ENCODE measurements at regions not wholly inside any gene's neighbourhood (a gene's known extent, or its start where the extent isn't known, plus 50 kb on each side); places are given as distances from the start of the nearest gene placed in this dataset.

GRCh38 chr1:214199585-214199984, 81.4 kb upstream of the SMYD2 start:
- no peak overlapping the region for H3K4me2 ChIP-seq (ENCODE audit: extremely low read depth, insufficient read depth, low read length)
- H3K27me3 ChIP-seq (ENCODE audit: control insufficient read depth, insufficient read depth, low read length), result peaks cover 4% of the 10 kb centered on the region
- DNase-seq (ENCODE audit: low read depth in 2 of 2), result no peak
- H3K27ac ChIP-seq (ENCODE audit: insufficient read depth, low read length), result no peak overlapping the region
- no peaks in the 10 kb centered on the region for H4K20me1 ChIP-seq (ENCODE audit: control insufficient read depth, extremely low read depth, insufficient read depth, low read length)
- H3K36me3 ChIP-seq (ENCODE audit: control insufficient read depth, insufficient read depth, low read length), result no peaks in the 10 kb centered on the region
- TF ChIP-seq EZH2 (IDR thresholded peaks at IDR 0.05; ENCODE audit: low read length, missing control alignments), result no peak
- TF ChIP-seq CTCF (conservative IDR thresholded peaks at IDR 0.05 in 1 of 2, IDR thresholded peaks at IDR 0.05 in 1 of 2; ENCODE audit: low read depth in 1 of 2, low read length in 2 of 2), result no peak
- no peaks in the 10 kb centered on the region for H3K79me2 ChIP-seq (ENCODE audit: control insufficient read depth, insufficient read depth, low read length)
- no peak overlapping the region for H3K4me3 ChIP-seq (replicated peaks in 1 of 4; ENCODE audit: control extremely low read depth in 1 of 4, insufficient read depth in 1 of 4, low read depth in 3 of 4, low read length in 4 of 4)
- H2AFZ ChIP-seq (ENCODE audit: low read length), result no peak overlapping the region
- H3K9me3 ChIP-seq (ENCODE audit: control insufficient read depth, insufficient read depth, low read depth, low read length), result no peaks in the 10 kb centered on the region
- H3K4me1 ChIP-seq (ENCODE audit: control insufficient read depth, extremely low read depth, insufficient read depth, low read length), result no peaks in the 10 kb centered on the region
- no peak overlapping the region for H3K9ac ChIP-seq (ENCODE audit: insufficient read depth, low read length)

- Histone ChIP-seq H3K9ac (ENCODE audit: insufficient read depth, low read length) (no peak overlapping the region), H3K79me2 (ENCODE audit: control insufficient read depth, insufficient read depth, low read length) (no peaks in the 10 kb centered on the region), H3K4me2 (ENCODE audit: extremely low read depth, insufficient read depth, low read length) (no peak overlapping the region), H3K27ac (ENCODE audit: insufficient read depth, low read length) (no peak overlapping the region), H2AFZ (ENCODE audit: low read length) (no peak overlapping the region), H3K9me3 (ENCODE audit: control insufficient read depth, insufficient read depth, low read depth, low read length) (no peaks in the 10 kb centered on the region), H3K36me3 (ENCODE audit: control insufficient read depth, insufficient read depth, low read length) (no peaks in the 10 kb centered on the region), H3K27me3 (ENCODE audit: control insufficient read depth, insufficient read depth, low read length) (peaks cover 4% of the 10 kb centered on the region), H4K20me1 (ENCODE audit: control insufficient read depth, extremely low read depth, insufficient read depth, low read length) (no peaks in the 10 kb centered on the region), H3K4me3 (replicated peaks in 1 of 4; ENCODE audit: control extremely low read depth in 1 of 4, insufficient read depth in 1 of 4, low read depth in 3 of 4, low read length in 4 of 4) (no peak overlapping the region), H3K4me1 (ENCODE audit: control insufficient read depth, extremely low read depth, insufficient read depth, low read length) (no peaks in the 10 kb centered on the region)
- no peak for DNase-seq (ENCODE audit: low read depth in 2 of 2)
- no peak for TF ChIP-seq EZH2 (IDR thresholded peaks at IDR 0.05; ENCODE audit: low read length, missing control alignments)
- TF ChIP-seq CTCF (conservative IDR thresholded peaks at IDR 0.05 in 1 of 2, IDR thresholded peaks at IDR 0.05 in 1 of 2; ENCODE audit: low read depth in 1 of 2, low read length in 2 of 2), result no peak
Measured at GRCh38 chr1:214202992-214203391, 78.0 kb upstream of the SMYD2 start.

- H3K27me3 ChIP-seq (ENCODE audit: control insufficient read depth, insufficient read depth, low read length), result peaks cover 4% of the 10 kb centered on the region
- no peaks in the 10 kb centered on the region for H3K9me3 ChIP-seq (ENCODE audit: control insufficient read depth, insufficient read depth, low read depth, low read length)
- H3K9ac ChIP-seq (ENCODE audit: insufficient read depth, low read length), result no peak overlapping the region
- H3K36me3 ChIP-seq (ENCODE audit: control insufficient read depth, insufficient read depth, low read length), result no peaks in the 10 kb centered on the region
- DNase-seq (ENCODE audit: low read depth in 2 of 2), result no peak
- TF ChIP-seq EZH2 (IDR thresholded peaks at IDR 0.05; ENCODE audit: low read length, missing control alignments), result no peak
- H3K27ac ChIP-seq (ENCODE audit: insufficient read depth, low read length), result no peak overlapping the region
- no peaks in the 10 kb centered on the region for H3K79me2 ChIP-seq (ENCODE audit: control insufficient read depth, insufficient read depth, low read length)
- no peaks in the 10 kb centered on the region for H3K4me1 ChIP-seq (ENCODE audit: control insufficient read depth, extremely low read depth, insufficient read depth, low read length)
- H3K4me2 ChIP-seq (ENCODE audit: extremely low read depth, insufficient read depth, low read length), result no peak overlapping the region
- no peaks in the 10 kb centered on the region for H4K20me1 ChIP-seq (ENCODE audit: control insufficient read depth, extremely low read depth, insufficient read depth, low read length)
- H3K4me3 ChIP-seq (replicated peaks in 1 of 4; ENCODE audit: control extremely low read depth in 1 of 4, insufficient read depth in 1 of 4, low read depth in 3 of 4, low read length in 4 of 4), result no peak overlapping the region
- no peak overlapping the region for H2AFZ ChIP-seq (ENCODE audit: low read length)
Measured at GRCh38 chr1:214205053-214205452, 75.9 kb upstream of the SMYD2 start.
